H1 (cell line): ENCODE measurements at regions not wholly inside any gene's neighbourhood (a gene's known extent, or its start where the extent isn't known, plus 50 kb on each side); places are given as distances from the start of the nearest gene placed in this dataset.

Source experiments
- CTCF ChIA-PET: fragments of 300-600 bp; sonication (Branson Sonifier 250); formaldehyde crosslinking; loops from one replicate; lab custom pipeline; 2021; ENCODE audit not compliant: partially characterized antibody; lab: Charles Lee
- POLR2A ChIA-PET: fragments of 300-600 bp; sonication (Branson Sonifier 250); formaldehyde crosslinking; loops from one replicate; lab custom pipeline; 2021; ENCODE audit warnings: inconsistent platforms; ENCODE audit not compliant: partially characterized antibody; lab: Charles Lee
- DNase-seq, 2 experiments: peaks; one replicate each; pipeline versions ENCODE4 v3.0.0 to v3.0.0-alpha.2; 2010 to 2022; ENCODE audit warnings: low spot score in 2 of 2, low read depth in 1 of 2, mixed read lengths in 1 of 2
- FAIRE-seq: peaks from 2 replicates; lab custom pipeline; 2011; peaks lifted over from hg19 to GRCh38; lab: Jason Lieb, UNC
- H2AFZ ChIP-seq: 2 replicates; pipeline ENCODE4 v1.8.1; 2012; ENCODE audit warnings: low read length, inconsistent platforms
- H2AK5ac ChIP-seq: 2 replicates; pipeline ENCODE4 v1.6.1; 2013; ENCODE audit warnings: low read depth, low read length
- H2BK120ac ChIP-seq: replicated peaks from 2 replicates; pipeline ENCODE3; 2013; ENCODE audit warnings: low read depth, low read length, inconsistent platforms
- H2BK12ac ChIP-seq: 2 replicates; pipeline ENCODE4 v1.6.1; 2013; ENCODE audit warnings: low read depth, low read length
- H2BK15ac ChIP-seq: 2 replicates; pipeline ENCODE4 v1.6.1; 2013; ENCODE audit warnings: low read length
- H2BK20ac ChIP-seq: 2 replicates; pipeline ENCODE4 v1.6.1; 2013; ENCODE audit warnings: low read length
- H2BK5ac ChIP-seq: 2 replicates; pipeline ENCODE4 v1.6.1; 2013; ENCODE audit warnings: low read depth, low read length
- H3K14ac ChIP-seq: 2 replicates; pipeline ENCODE4 v1.6.1; 2013; ENCODE audit warnings: inconsistent platforms; ENCODE audit not compliant: insufficient read length
- H3K18ac ChIP-seq: 2 replicates; pipeline ENCODE4 v1.6.1; 2013; ENCODE audit warnings: low read length; ENCODE audit errors: extremely low read depth
- H3K23ac ChIP-seq: 2 replicates; pipeline ENCODE4 v1.6.1; 2013; ENCODE audit warnings: inconsistent platforms; ENCODE audit not compliant: insufficient read length
- H3K23me2 ChIP-seq: 2 replicates; pipeline ENCODE4 v1.6.1; 2013; ENCODE audit warnings: low read depth, low read length
- H3K27ac ChIP-seq: 2 replicates; pipeline ENCODE4 v1.6.1; 2011; ENCODE audit warnings: low read depth, low read length, inconsistent platforms
- H3K27me3 ChIP-seq, 4 experiments: replicated peaks in 1 of 4; 1 replicate in 1 of 4; 2 replicates in 3 of 4; pipeline versions ENCODE4 v1.6.1 to v1.8.1; 2011 to 2013; ENCODE audit warnings: low read length in 3 of 4, mild to moderate bottlenecking in 3 of 4, inconsistent platforms in 2 of 4, mixed read lengths in 2 of 4, moderate library complexity in 1 of 4; ENCODE audit not compliant: control insufficient read depth in 3 of 4, insufficient read depth in 3 of 4; ENCODE audit errors: extremely low read depth in 1 of 4
- H3K36me3 ChIP-seq, 4 experiments: 2 replicates each; pipeline versions ENCODE4 v1.6.1 to v1.8.1; 2011 to 2013; ENCODE audit warnings: mild to moderate bottlenecking in 4 of 4, low read length in 3 of 4, moderate library complexity in 2 of 4, control low read depth in 1 of 4, inconsistent platforms in 1 of 4; ENCODE audit not compliant: insufficient read depth in 4 of 4, control insufficient read depth in 2 of 4
- H3K4ac ChIP-seq: replicated peaks from 2 replicates; pipeline ENCODE3; 2013; ENCODE audit warnings: low read length, low read depth, mixed read lengths, inconsistent platforms; ENCODE audit not compliant: insufficient read length
- H3K4me1 ChIP-seq, 4 experiments: replicated peaks in 1 of 4; 1 replicate in 1 of 4; 2 replicates in 3 of 4; pipeline versions ENCODE4 v1.6.1 to v1.8.1; 2011 to 2013; ENCODE audit warnings: low read length in 3 of 4, inconsistent platforms in 2 of 4, mixed read lengths in 1 of 4; ENCODE audit not compliant: insufficient read depth in 4 of 4, control insufficient read depth in 3 of 4
- H3K4me2 ChIP-seq, 2 experiments: 2 replicates each; pipeline versions ENCODE4 v1.6.1 to v1.8.1; 2011 to 2013; ENCODE audit warnings: low read depth in 2 of 2, low read length in 2 of 2, control low read depth in 1 of 2, inconsistent platforms in 1 of 2, mild to moderate bottlenecking in 1 of 2; ENCODE audit not compliant: insufficient read depth in 1 of 2
- H3K4me3 ChIP-seq, 4 experiments: fragments of 200-600, 300-600 bp in 1 of 4; sonication (generic), shearing (Covaris generic), sonication (Bioruptor Twin) in 1 of 4; 2 replicates each; pipeline versions ENCODE4 v1.5.1 to v1.8.1; 2011 to 2016; ENCODE audit warnings: low read length in 4 of 4, low read depth in 3 of 4, control low read depth in 2 of 4, inconsistent platforms in 2 of 4, mild to moderate bottlenecking in 2 of 4, mixed read lengths in 1 of 4, moderate library complexity in 1 of 4; ENCODE audit not compliant: insufficient read depth in 2 of 4; ENCODE audit errors: extremely low read depth in 1 of 4
- H3K56ac ChIP-seq: replicated peaks from 2 replicates; pipeline ENCODE3; 2013; ENCODE audit warnings: low read depth, mild to moderate bottlenecking, mixed read lengths, low read length, inconsistent platforms; ENCODE audit not compliant: insufficient read length
- H3K79me1 ChIP-seq: 2 replicates; pipeline ENCODE4 v1.6.1; 2013; ENCODE audit warnings: low read depth, low read length, control low read depth
- H3K79me2 ChIP-seq, 2 experiments: 2 replicates each; pipeline versions ENCODE4 v1.6.1 to v1.8.1; 2012 to 2013; ENCODE audit warnings: low read length in 2 of 2, mild to moderate bottlenecking in 2 of 2, inconsistent platforms in 1 of 2; ENCODE audit not compliant: insufficient read depth in 2 of 2, control insufficient read depth in 1 of 2
- H3K9ac ChIP-seq, 4 experiments: replicated peaks in 1 of 4; 1 replicate in 1 of 4; 2 replicates in 3 of 4; pipeline versions ENCODE4 v1.6.1 to v1.8.1; 2011 to 2013; ENCODE audit warnings: low read depth in 3 of 4, low read length in 3 of 4, control low read depth in 2 of 4, mild to moderate bottlenecking in 2 of 4, moderate library complexity in 2 of 4, inconsistent platforms in 1 of 4; ENCODE audit errors: extremely low read depth in 1 of 4
- H3K9me3 ChIP-seq, 2 experiments: 2 replicates each; pipeline versions ENCODE4 v1.6.1 to v1.8.1; 2012 to 2013; ENCODE audit warnings: mild to moderate bottlenecking in 2 of 2, moderate library complexity in 2 of 2, control low read depth in 1 of 2, inconsistent platforms in 1 of 2, low read depth in 1 of 2, low read length in 1 of 2, mixed read lengths in 1 of 2; ENCODE audit not compliant: insufficient read depth in 2 of 2
- H4K20me1 ChIP-seq, 2 experiments: replicated peaks in 1 of 2; 2 replicates each; pipeline versions ENCODE3 to v1.8.1; 2011 to 2013; ENCODE audit warnings: inconsistent platforms in 2 of 2, low read length in 2 of 2, mild to moderate bottlenecking in 1 of 2; ENCODE audit not compliant: insufficient read depth in 2 of 2, control insufficient read depth in 1 of 2
- H4K5ac ChIP-seq: 2 replicates; pipeline ENCODE4 v1.6.1; 2013; ENCODE audit warnings: low read length, low read depth, mixed read lengths, inconsistent platforms; ENCODE audit not compliant: insufficient read length
- H4K8ac ChIP-seq: 2 replicates; pipeline ENCODE4 v1.8.0; 2013; ENCODE audit warnings: mild to moderate bottlenecking, moderate library complexity, low read length, inconsistent platforms; ENCODE audit not compliant: insufficient read depth; ENCODE audit errors: extremely low read depth
- H4K91ac ChIP-seq: replicated peaks from 2 replicates; pipeline ENCODE3; 2013; ENCODE audit warnings: low read length, mixed read lengths, inconsistent platforms; ENCODE audit not compliant: insufficient read length
- ATF3 ChIP-seq: IDR thresholded peaks from 2 replicates; pipeline ENCODE4 v1.6.1; 2011; ENCODE audit warnings: low read depth, mild to moderate bottlenecking, low read length; ENCODE audit not compliant: insufficient read depth
- CTBP2 ChIP-seq: IDR thresholded peaks from 2 replicates; pipeline ENCODE4 v1.7.0; 2011; ENCODE audit warnings: borderline replicate concordance, mild to moderate bottlenecking, moderate library complexity, mixed read lengths, low read length; ENCODE audit not compliant: insufficient read depth, insufficient read length
- GABPA ChIP-seq: IDR thresholded peaks from 2 replicates; pipeline ENCODE4 v1.6.1; 2011; ENCODE audit warnings: mild to moderate bottlenecking, low read length, moderate library complexity, borderline replicate concordance; ENCODE audit not compliant: insufficient read depth
- HDAC2 ChIP-seq, 2 experiments: fragments of 300-600 bp in 1 of 2; sonication (generic) in 1 of 2; IDR thresholded peaks; 2 replicates each; pipeline ENCODE4 v1.6.1; 2011 to 2012; ENCODE audit warnings: low read depth in 2 of 2, low read length in 2 of 2, mild to moderate bottlenecking in 2 of 2, moderate library complexity in 2 of 2, borderline replicate concordance in 1 of 2, inconsistent platforms in 1 of 2
- HDAC6 ChIP-seq: IDR thresholded peaks from one replicate; pipeline ENCODE4 v1.7.1; 2012; ENCODE audit warnings: low read depth, mild to moderate bottlenecking, inconsistent platforms, low read length, moderate library complexity
- KDM5A ChIP-seq: fragments of 200-600 bp; IDR thresholded peaks from 2 replicates; pipeline ENCODE4 v1.7.1; 2012; ENCODE audit warnings: mild to moderate bottlenecking, low read length, inconsistent platforms, mixed read lengths
- POU5F1 ChIP-seq: IDR thresholded peaks from 2 replicates; pipeline ENCODE4 v1.6.1; 2011; ENCODE audit warnings: low read depth, mild to moderate bottlenecking, low read length, moderate library complexity
- RAD21 ChIP-seq, 2 experiments: IDR thresholded peaks in 1 of 2; conservative IDR thresholded peaks in 1 of 2; 2 replicates each; pipeline ENCODE4 v1.6.1; 2011; ENCODE audit warnings: low read depth in 2 of 2, low read length in 2 of 2, improper control_type of control experiment in 1 of 2, inconsistent platforms in 1 of 2, mild to moderate bottlenecking in 1 of 2, moderate library complexity in 1 of 2
- SIRT6 ChIP-seq: IDR thresholded peaks from one replicate; pipeline ENCODE4 v1.7.1; 2012; ENCODE audit warnings: low read length, inconsistent platforms
- SIX5 ChIP-seq: IDR thresholded peaks from 2 replicates; pipeline ENCODE4 v1.6.1; 2011; ENCODE audit warnings: mild to moderate bottlenecking, low read depth, low read length
- TBP ChIP-seq: IDR thresholded peaks from 2 replicates; pipeline ENCODE4 v1.6.1; 2011; ENCODE audit warnings: low read depth, low read length, improper control_type of control experiment
- WGBS, 2 experiments: shearing (Covaris generic) in 1 of 2; methylation state at CpG; one replicate each; pipeline versions ENCODE4 v1.1.6 to v1.1.7; 2013 to 2015; ENCODE audit warnings: low lambda C conversion rate in 2 of 2, mixed read lengths in 2 of 2, inconsistent platforms in 1 of 2, low coverage in 1 of 2, missing lambda C conversion rate in 1 of 2; ENCODE audit not compliant: insufficient replicate concordance in 2 of 2, insufficient coverage in 1 of 2, insufficient read length in 1 of 2; ENCODE audit errors: extremely low coverage in 1 of 2, missing lambda C conversion rate in 1 of 2; 5-methylcytosine and 5-hydroxymethylcytosine counted together

GRCh38 chr12:19867151-19867550 lies 427.9 kb downstream of the AEBP2 start:
- Histone ChIP-seq H3K79me2 (no peaks in the 10 kb centered on the region), H2AFZ (no peak overlapping the region)
- no peak for TF ChIP-seq TBP
- no peak for TF ChIP-seq ATF3
- TF ChIP-seq CTBP2 = no peak
- TF ChIP-seq HDAC2 (IDR thresholded peaks at IDR 0.05; ENCODE audit: borderline replicate concordance in 1 of 2, low read depth in 2 of 2, low read length in 2 of 2) = no peak
- no peak for TF ChIP-seq SIRT6
- no peak for TF ChIP-seq HDAC6
- no peak for TF ChIP-seq GABPA
- TF ChIP-seq KDM5A = no peak
- TF ChIP-seq RAD21 (IDR thresholded peaks at IDR 0.05 in 1 of 2, conservative IDR thresholded peaks at IDR 0.05 in 1 of 2; ENCODE audit: low read depth in 2 of 2, low read length in 2 of 2) = no peak
- no peak for TF ChIP-seq POU5F1
- no peak for TF ChIP-seq SIX5

More at GRCh38 chr12:19867151-19867550, 427.9 kb downstream of the AEBP2 start:
- Histone ChIP-seq H4K20me1 (no peaks in the 10 kb centered on the region), H3K23me2 (no peaks in the 10 kb centered on the region), H4K91ac (no peak overlapping the region), H3K27me3 (no peaks in the 10 kb centered on the region), H2BK12ac (no peak overlapping the region), H2AK5ac (no peak overlapping the region), H3K4me1 (no peaks in the 10 kb centered on the region), H2BK20ac (no peak overlapping the region), H2BK120ac (no peak overlapping the region), H3K79me1 (no peaks in the 10 kb centered on the region), H3K36me3 (no peaks in the 10 kb centered on the region), H3K23ac (no peak overlapping the region), H4K5ac (no peak overlapping the region), H3K9ac (no peak overlapping the region), H4K8ac (no peak overlapping the region), H3K27ac (no peak overlapping the region), H3K4me3 (no peak overlapping the region), H2BK15ac (no peak overlapping the region), H3K18ac (no peak overlapping the region), H3K4ac (no peak overlapping the region), H3K14ac (no peak overlapping the region), H3K4me2 (no peak overlapping the region), H3K9me3 (no peaks in the 10 kb centered on the region), H3K56ac (no peak overlapping the region), H2BK5ac (no peak overlapping the region)
- DNase-seq = no peak
- FAIRE-seq = no peak
- WGBS, 2 experiments = 90% methylated on average over 1 of the region's 1 CpG; no CpG with 5 or more reads in 1 of the 2 experiments
- POLR2A ChIA-PET = interaction anchor here (0.9 kb wide), 1 partner anchor 14 kb away, joined by 3 read pairs; no protein-coding TSS in a partner anchor
- CTCF ChIA-PET = interaction anchor here (0.6 to 1.5 kb wide), 2 partner anchors 88 to 102 kb away, joined by 3 read pairs; no protein-coding TSS in a partner anchor
